ENCODE measurements at regions not wholly inside any gene's neighbourhood (a gene's known extent, or its start where the extent isn't known, plus 50 kb on each side); places are given as distances from the start of the nearest gene placed in this dataset.

- Mint-ChIP-seq H3K9me3 (no peaks in the 10 kb centered on the region), H3K36me3 (no peaks in the 10 kb centered on the region), H3K4me1 (no peaks in the 10 kb centered on the region), H3K27me3 (ENCODE audit: low read depth in 2 of 2) (no peaks in the 10 kb centered on the region), H3K27ac (no peak overlapping the region), H3K4me3 (no peak overlapping the region)
- Histone ChIP-seq H3K9me3 (ENCODE audit: control insufficient read depth, insufficient read depth, low read length) (no peaks in the 10 kb centered on the region), H3K27ac (ENCODE audit: low read length) (no peak overlapping the region), H3K4me1 (ENCODE audit: control insufficient read depth, insufficient read depth, low read length) (no peaks in the 10 kb centered on the region), H3K36me3 (ENCODE audit: control insufficient read depth, insufficient read depth, low read length) (no peaks in the 10 kb centered on the region), H3K27me3 (ENCODE audit: control insufficient read depth, insufficient read depth, low read length) (no peaks in the 10 kb centered on the region), H3K4me3 (ENCODE audit: low read length) (no peak overlapping the region)
- WGBS (ENCODE audit: insufficient coverage): 90% methylated on average over 19 of the region's 19 CpGs
- intact Hi-C loops (cut with micrococcal nuclease): no loop called here
- DNase-seq: no peak
- TF ChIP-seq, protein P1, sequence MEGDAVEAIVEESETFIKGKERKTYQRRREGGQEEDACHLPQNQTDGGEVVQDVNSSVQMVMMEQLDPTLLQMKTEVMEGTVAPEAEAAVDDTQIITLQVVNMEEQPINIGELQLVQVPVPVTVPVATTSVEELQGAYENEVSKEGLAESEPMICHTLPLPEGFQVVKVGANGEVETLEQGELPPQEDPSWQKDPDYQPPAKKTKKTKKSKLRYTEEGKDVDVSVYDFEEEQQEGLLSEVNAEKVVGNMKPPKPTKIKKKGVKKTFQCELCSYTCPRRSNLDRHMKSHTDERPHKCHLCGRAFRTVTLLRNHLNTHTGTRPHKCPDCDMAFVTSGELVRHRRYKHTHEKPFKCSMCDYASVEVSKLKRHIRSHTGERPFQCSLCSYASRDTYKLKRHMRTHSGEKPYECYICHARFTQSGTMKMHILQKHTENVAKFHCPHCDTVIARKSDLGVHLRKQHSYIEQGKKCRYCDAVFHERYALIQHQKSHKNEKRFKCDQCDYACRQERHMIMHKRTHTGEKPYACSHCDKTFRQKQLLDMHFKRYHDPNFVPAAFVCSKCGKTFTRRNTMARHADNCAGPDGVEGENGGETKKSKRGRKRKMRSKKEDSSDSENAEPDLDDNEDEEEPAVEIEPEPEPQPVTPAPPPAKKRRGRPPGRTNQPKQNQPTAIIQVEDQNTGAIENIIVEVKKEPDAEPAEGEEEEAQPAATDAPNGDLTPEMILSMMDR (IDR thresholded peaks at IDR 0.05): no peak
- ATAC-seq: no peak
Observed at GRCh38 chr2:2861666-2862240, 515.9 kb downstream of the EIPR1 start.

DNA sequence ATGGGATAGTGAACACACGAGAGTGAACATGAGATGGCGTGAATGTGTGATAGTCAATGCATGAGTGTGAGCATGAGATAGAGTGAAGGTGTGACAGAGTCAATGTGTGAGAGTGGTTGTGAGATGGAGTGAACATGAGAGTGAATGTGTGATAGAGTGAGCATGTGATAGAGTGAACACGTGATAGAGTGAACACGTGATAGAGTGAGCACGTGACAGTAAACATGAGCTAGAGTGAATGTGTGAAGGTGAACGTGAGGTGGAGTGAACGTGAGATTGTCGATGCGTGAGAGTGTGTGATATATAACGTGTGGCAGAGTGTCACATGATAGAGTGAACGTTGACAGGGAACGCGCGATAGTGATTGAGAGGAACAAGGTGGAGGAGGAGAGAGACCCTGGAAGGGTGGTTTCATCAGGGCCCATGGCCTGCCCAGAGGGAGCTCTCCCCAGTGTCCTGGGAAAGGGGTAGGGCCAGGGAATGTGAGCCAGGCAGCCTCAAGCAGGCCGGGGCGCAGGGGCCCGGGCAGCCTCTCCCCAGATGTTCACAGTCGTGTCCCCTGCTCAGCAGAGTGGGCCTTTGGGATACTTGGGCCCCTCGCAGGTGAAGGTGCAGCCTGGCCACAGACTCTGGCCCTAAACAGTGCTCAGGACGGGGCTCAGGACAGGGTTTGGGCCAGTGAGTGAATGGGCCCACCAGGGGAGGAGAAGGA is 516.9 kb downstream of the EIPR1 start:
- TF ChIP-seq, protein P1 (IDR thresholded peaks at IDR 0.05): no peak
- no peaks in the 10 kb centered on the region for H3K4me1 Mint-ChIP-seq
- Histone ChIP-seq H3K4me1 (ENCODE audit: control insufficient read depth, insufficient read depth, low read length) (no peaks in the 10 kb centered on the region), H3K27me3 (ENCODE audit: control insufficient read depth, insufficient read depth, low read length) (no peaks in the 10 kb centered on the region), H3K9me3 (ENCODE audit: control insufficient read depth, insufficient read depth, low read length) (no peaks in the 10 kb centered on the region), H3K4me3 (ENCODE audit: low read length) (no peak overlapping the region), H3K27ac (ENCODE audit: low read length) (no peak overlapping the region), H3K36me3 (ENCODE audit: control insufficient read depth, insufficient read depth, low read length) (no peaks in the 10 kb centered on the region)
- ATAC-seq: no peak
- WGBS (ENCODE audit: insufficient coverage): 94% methylated on average over 20 of the region's 20 CpGs
- no peaks in the 10 kb centered on the region for H3K27me3 Mint-ChIP-seq (ENCODE audit: low read depth in 2 of 2)
- DNase-seq: no peak
- no peaks in the 10 kb centered on the region for H3K9me3 Mint-ChIP-seq
- H3K27ac Mint-ChIP-seq: no peak overlapping the region
- no peaks in the 10 kb centered on the region for H3K36me3 Mint-ChIP-seq
- intact Hi-C loops (cut with micrococcal nuclease): no loop called here
- H3K4me3 Mint-ChIP-seq: no peak overlapping the region

GRCh38 chr2:2859732-2860131 is 517.9 kb downstream of the EIPR1 start:
- Histone ChIP-seq H3K27ac (ENCODE audit: low read length) (no peak overlapping the region), H3K4me3 (ENCODE audit: low read length) (no peak overlapping the region), H3K9me3 (ENCODE audit: control insufficient read depth, insufficient read depth, low read length) (no peaks in the 10 kb centered on the region), H3K4me1 (ENCODE audit: control insufficient read depth, insufficient read depth, low read length) (no peaks in the 10 kb centered on the region), H3K27me3 (ENCODE audit: control insufficient read depth, insufficient read depth, low read length) (no peaks in the 10 kb centered on the region), H3K36me3 (ENCODE audit: control insufficient read depth, insufficient read depth, low read length) (no peaks in the 10 kb centered on the region)
- no peaks in the 10 kb centered on the region for H3K27me3 Mint-ChIP-seq (ENCODE audit: low read depth in 2 of 2)
- no peaks in the 10 kb centered on the region for H3K9me3 Mint-ChIP-seq
- H3K27ac Mint-ChIP-seq: no peak overlapping the region
- no peaks in the 10 kb centered on the region for H3K36me3 Mint-ChIP-seq
- H3K4me1 Mint-ChIP-seq: no peaks in the 10 kb centered on the region
- WGBS (ENCODE audit: insufficient coverage): 92% methylated on average over 9 of the region's 9 CpGs
- DNase-seq (no peak), ATAC-seq (no peak)
- intact Hi-C loops (cut with micrococcal nuclease): no loop called here
- no peak overlapping the region for H3K4me3 Mint-ChIP-seq
- TF ChIP-seq, protein P1 (IDR thresholded peaks at IDR 0.05): no peak

DNA sequence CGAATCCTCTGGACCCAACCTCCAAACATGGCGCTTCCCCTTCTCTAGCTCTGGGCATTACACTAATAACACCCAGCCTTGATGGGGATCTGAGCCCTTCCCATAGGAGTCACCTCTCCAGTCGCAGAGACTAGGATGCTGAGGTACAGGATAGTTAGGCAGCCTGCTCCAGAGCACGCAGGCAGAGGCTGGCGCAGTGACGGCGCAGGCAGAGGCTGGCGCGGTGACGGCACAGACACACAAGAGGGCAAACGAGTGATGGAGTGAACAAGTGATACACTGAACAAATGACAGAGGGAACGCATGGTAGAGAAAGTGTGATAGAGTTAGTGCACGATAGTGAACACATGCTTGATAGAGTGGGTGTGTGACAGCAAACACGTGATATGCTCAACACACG is 518.5 kb downstream of the EIPR1 start:
- TF ChIP-seq, protein P1 (IDR thresholded peaks at IDR 0.05): no peak
- Histone ChIP-seq H3K4me1 (ENCODE audit: control insufficient read depth, insufficient read depth, low read length) (no peaks in the 10 kb centered on the region), H3K27me3 (ENCODE audit: control insufficient read depth, insufficient read depth, low read length) (no peaks in the 10 kb centered on the region), H3K4me3 (ENCODE audit: low read length) (no peak overlapping the region), H3K27ac (ENCODE audit: low read length) (no peak overlapping the region), H3K9me3 (ENCODE audit: control insufficient read depth, insufficient read depth, low read length) (no peaks in the 10 kb centered on the region), H3K36me3 (ENCODE audit: control insufficient read depth, insufficient read depth, low read length) (no peaks in the 10 kb centered on the region)
- Mint-ChIP-seq H3K9me3 (no peaks in the 10 kb centered on the region), H3K27me3 (ENCODE audit: low read depth in 2 of 2) (no peaks in the 10 kb centered on the region), H3K36me3 (no peaks in the 10 kb centered on the region), H3K27ac (no peak overlapping the region), H3K4me3 (no peak overlapping the region), H3K4me1 (no peaks in the 10 kb centered on the region)
- WGBS (ENCODE audit: insufficient coverage): 95% methylated on average over 15 of the region's 15 CpGs
- intact Hi-C loops (cut with micrococcal nuclease): no loop called here
- ATAC-seq: no peak
- no peak for DNase-seq
